HG03342 (cell line): ENCODE measurements at regions not wholly inside any gene's neighbourhood (a gene's known extent, or its start where the extent isn't known, plus 50 kb on each side); places are given as distances from the start of the nearest gene placed in this dataset.

Source experiments
- ATAC-seq: cut with Tn5 transposase; IDR thresholded peaks from one replicate; pipeline ENCODE4 v1.9.1; 2021; ENCODE audit warnings: mild to moderate bottlenecking, moderate library complexity; ENCODE audit not compliant: unreplicated experiment

GRCh38 chr14:73800970-73801515 lies 50.6 kb upstream of the PTGR2 start:
- ATAC-seq = no peak

GRCh38 chr14:73797543-73798265 lies 53.9 kb upstream of the PTGR2 start:
- no peak for ATAC-seq

GRCh38 chr14:73796893-73797542 lies 54.6 kb upstream of the PTGR2 start:
- ATAC-seq = no peak

GRCh38 chr14:73796415-73796814 lies 55.2 kb upstream of the PTGR2 start:
- ATAC-seq = no peak

GRCh38 chr14:73795974-73796373 lies 55.7 kb upstream of the PTGR2 start:
- ATAC-seq = no peak

GRCh38 chr14:73795466-73795865 lies 56.2 kb upstream of the PTGR2 start:
- ATAC-seq = no peak

GRCh38 chr14:73794146-73794545 lies 57.5 kb upstream of the PTGR2 start:
- ATAC-seq = no peak

- no peak for ATAC-seq
These were observed 59.1 kb upstream of the PTGR2 start for GRCh38 chr14:73792481-73792880.

- ATAC-seq = peak; percentile 34
These were observed 61.5 kb upstream of the PTGR2 start for GRCh38 chr14:73789989-73790581.

GRCh38 chr14:73788701-73789551 lies 62.7 kb upstream of the PTGR2 start:
- no peak for ATAC-seq

- no peak for ATAC-seq
These were observed 63.4 kb upstream of the PTGR2 start for GRCh38 chr14:73788317-73788598.

GRCh38 chr14:73787486-73788316 lies 63.9 kb upstream of the PTGR2 start:
- no peak for ATAC-seq

- no peak for ATAC-seq
These were observed 64.8 kb upstream of the PTGR2 start for GRCh38 chr14:73786636-73787485.

- ATAC-seq = no peak
These were observed 65.6 kb upstream of the PTGR2 start for GRCh38 chr14:73785834-73786635.

- no peak for ATAC-seq
These were observed 66.2 kb upstream of the PTGR2 start for GRCh38 chr14:73785336-73785833.

GRCh38 chr14:73784988-73785313 lies 66.7 kb upstream of the PTGR2 start:
- no peak for ATAC-seq

GRCh38 chr14:73784181-73784987 lies 67.2 kb upstream of the PTGR2 start:
- no peak for ATAC-seq
